Breast epithelium (tissue), 4 donors: ENCODE measurements at regions not wholly inside any gene's neighbourhood (a gene's known extent, or its start where the extent isn't known, plus 50 kb on each side); places are given as distances from the start of the nearest gene placed in this dataset.

Experiments
- DNase-seq, 2 donors: peaks; one replicate each; pipeline ENCODE4 v3.0.0-alpha.2; 2019; ENCODE audit warnings: low spot score in 2 of 2
- H3K27ac ChIP-seq, 2 donors: fragments of 200-600 bp; sonication (generic) in 1 of 2; one replicate each; pipeline ENCODE4 v1.5.1; 2016 to 2019; ENCODE audit warnings: mild to moderate bottlenecking in 1 of 2
- H3K27me3 ChIP-seq, 2 donors: fragments of 200-600 bp; sonication (generic) in 1 of 2; one replicate each; pipeline versions ENCODE4 v1.5.1 to v1.6.0; 2017 to 2019; ENCODE audit warnings: control low read depth in 1 of 2, mild to moderate bottlenecking in 1 of 2
- H3K36me3 ChIP-seq: fragments of 200-600 bp; one replicate; pipeline ENCODE4 v1.5.1; 2019
- H3K4me1 ChIP-seq, 2 donors: fragments of 200-600 bp; sonication (generic); one replicate each; pipeline ENCODE4 v1.5.1; 2016 to 2019; ENCODE audit warnings: control low read depth in 1 of 2
- H3K4me3 ChIP-seq, 3 donors: fragments of 200-600 bp; sonication (generic); 1 replicate in 2 of 3; 2 replicates in 1 of 3; pipeline ENCODE4 v1.5.1; 2016 to 2019; ENCODE audit warnings: mild to moderate bottlenecking in 3 of 3, moderate library complexity in 2 of 3
- H3K9me3 ChIP-seq, 2 donors: fragments of 200-600 bp; sonication (generic) in 1 of 2; one replicate each; pipeline ENCODE4 v1.5.1; 2016 to 2019; ENCODE audit warnings: control low read depth in 1 of 2
- POLR2A ChIP-seq: fragments of 450-650 bp; IDR thresholded peaks from one replicate; pipeline ENCODE4 v1.6.1; 2016; ENCODE audit warnings: antibody characterized with exemption, mild to moderate bottlenecking, moderate library complexity
- POLR2AphosphoS5 ChIP-seq, 3 donors: sonication (generic); formaldehyde crosslinking; IDR thresholded peaks; one replicate each; pipeline ENCODE4 v1.6.1; 2017; ENCODE audit warnings: antibody characterized with exemption in 3 of 3
- intact Hi-C: fragments of 100-400 bp; cut with DNase I; formaldehyde crosslinking; loops from one replicate; pipeline ENCODE4 v1.15.1; 2023; ENCODE audit warnings: low total_unique reads
- TF ChIP-seq, protein P1 (sequence below), 3 donors: fragments of 450-650 bp; IDR thresholded peaks; one replicate each; pipeline ENCODE4 v1.5.1; 2016 to 2017; ENCODE audit warnings: antibody characterized with exemption in 3 of 3, mild to moderate bottlenecking in 3 of 3, moderate library complexity in 3 of 3

DNA sequence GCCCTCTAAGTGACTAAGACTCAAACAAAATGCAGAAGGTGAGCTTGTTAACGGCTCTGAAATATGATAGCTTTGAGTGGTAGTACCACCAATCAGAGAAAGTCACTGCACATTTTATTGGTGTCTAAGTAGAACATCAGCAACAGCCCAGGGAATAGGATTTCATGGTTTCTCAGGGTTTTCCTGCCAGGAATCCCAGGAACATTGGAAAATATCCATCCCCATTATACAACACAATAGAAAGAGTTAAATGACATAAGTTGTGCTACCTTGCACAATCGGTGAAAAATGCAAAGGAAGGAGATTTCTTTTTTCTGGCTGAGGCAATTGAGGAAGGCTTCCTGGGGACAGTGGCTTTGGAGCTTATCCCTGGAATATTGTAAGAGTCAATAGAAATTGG, 283.1 kb downstream of the HLX start:
- no peak for TF ChIP-seq POLR2AphosphoS5 (IDR thresholded peaks at IDR 0.05)
- TF ChIP-seq, protein P1, sequence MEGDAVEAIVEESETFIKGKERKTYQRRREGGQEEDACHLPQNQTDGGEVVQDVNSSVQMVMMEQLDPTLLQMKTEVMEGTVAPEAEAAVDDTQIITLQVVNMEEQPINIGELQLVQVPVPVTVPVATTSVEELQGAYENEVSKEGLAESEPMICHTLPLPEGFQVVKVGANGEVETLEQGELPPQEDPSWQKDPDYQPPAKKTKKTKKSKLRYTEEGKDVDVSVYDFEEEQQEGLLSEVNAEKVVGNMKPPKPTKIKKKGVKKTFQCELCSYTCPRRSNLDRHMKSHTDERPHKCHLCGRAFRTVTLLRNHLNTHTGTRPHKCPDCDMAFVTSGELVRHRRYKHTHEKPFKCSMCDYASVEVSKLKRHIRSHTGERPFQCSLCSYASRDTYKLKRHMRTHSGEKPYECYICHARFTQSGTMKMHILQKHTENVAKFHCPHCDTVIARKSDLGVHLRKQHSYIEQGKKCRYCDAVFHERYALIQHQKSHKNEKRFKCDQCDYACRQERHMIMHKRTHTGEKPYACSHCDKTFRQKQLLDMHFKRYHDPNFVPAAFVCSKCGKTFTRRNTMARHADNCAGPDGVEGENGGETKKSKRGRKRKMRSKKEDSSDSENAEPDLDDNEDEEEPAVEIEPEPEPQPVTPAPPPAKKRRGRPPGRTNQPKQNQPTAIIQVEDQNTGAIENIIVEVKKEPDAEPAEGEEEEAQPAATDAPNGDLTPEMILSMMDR (IDR thresholded peaks at IDR 0.05), result no peak
- TF ChIP-seq POLR2A, result no peak
- Histone ChIP-seq H3K27ac (no peak overlapping the region), H3K4me3 (no peak overlapping the region), H3K36me3 (no peaks in the 10 kb centered on the region), H3K4me1 (no peaks in the 10 kb centered on the region), H3K27me3 (no peaks in the 10 kb centered on the region), H3K9me3 (no peaks in the 10 kb centered on the region)
- intact Hi-C loops, result no loop called here
- no peak for DNase-seq

DNA sequence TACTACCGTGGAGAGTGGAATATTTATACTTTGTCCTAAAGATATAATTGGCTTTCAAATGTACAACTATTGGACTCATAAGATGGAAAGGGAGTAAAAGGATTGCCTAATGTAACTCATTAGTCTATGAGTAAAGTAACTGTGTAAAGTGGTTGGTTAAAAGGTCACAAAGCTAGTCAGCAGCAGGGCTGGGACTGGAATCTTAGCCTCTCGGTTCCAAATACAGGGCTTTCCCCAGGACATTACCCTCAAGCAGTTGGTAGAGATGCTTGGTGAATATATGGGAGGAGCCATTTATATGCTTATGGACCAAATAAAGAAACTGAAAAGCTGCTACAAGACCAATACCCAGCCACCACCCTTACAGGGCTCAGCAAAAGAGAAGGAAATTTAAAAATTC, 283.7 kb downstream of the HLX start:
- intact Hi-C loops, result no loop called here
- no peaks in the 10 kb centered on the region for H3K9me3 ChIP-seq
- H3K27me3 ChIP-seq, result no peaks in the 10 kb centered on the region
- no peaks in the 10 kb centered on the region for H3K4me1 ChIP-seq
- H3K36me3 ChIP-seq, result no peaks in the 10 kb centered on the region
- H3K4me3 ChIP-seq, result no peak overlapping the region
- TF ChIP-seq POLR2A (no peak), POLR2AphosphoS5 (IDR thresholded peaks at IDR 0.05) (no peak)
- TF ChIP-seq, protein P1 (IDR thresholded peaks at IDR 0.05), result no peak
- no peak for DNase-seq
- no peak overlapping the region for H3K27ac ChIP-seq

DNA sequence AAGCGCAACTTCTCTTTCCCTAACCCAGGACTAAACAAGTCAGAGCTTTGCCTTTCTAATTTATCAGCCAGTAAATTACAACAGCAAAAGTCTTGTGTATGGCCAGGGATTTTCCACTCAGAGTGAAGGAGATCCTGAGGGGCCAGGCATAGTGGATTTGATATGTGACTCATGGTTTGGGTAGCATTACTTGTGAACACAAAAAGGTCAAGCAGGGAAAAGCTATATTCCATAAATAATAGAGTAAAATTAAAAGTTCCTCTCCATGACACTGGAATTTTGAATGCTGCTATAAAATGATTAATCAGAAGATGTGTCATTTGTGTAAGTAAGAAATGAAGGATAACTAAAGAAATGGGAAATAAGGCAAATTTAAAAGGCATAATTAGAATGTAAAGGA, 284.8 kb downstream of the HLX start:
- DNase-seq, result no peak
- Histone ChIP-seq H3K27me3 (no peaks in the 10 kb centered on the region), H3K36me3 (no peaks in the 10 kb centered on the region), H3K9me3 (no peaks in the 10 kb centered on the region), H3K4me3 (no peak overlapping the region), H3K27ac (no peak overlapping the region), H3K4me1 (no peaks in the 10 kb centered on the region)
- intact Hi-C loops, result no loop called here
- TF ChIP-seq POLR2AphosphoS5 (IDR thresholded peaks at IDR 0.05) (no peak), POLR2A (no peak)
- TF ChIP-seq, protein P1 (IDR thresholded peaks at IDR 0.05), result no peak

DNA sequence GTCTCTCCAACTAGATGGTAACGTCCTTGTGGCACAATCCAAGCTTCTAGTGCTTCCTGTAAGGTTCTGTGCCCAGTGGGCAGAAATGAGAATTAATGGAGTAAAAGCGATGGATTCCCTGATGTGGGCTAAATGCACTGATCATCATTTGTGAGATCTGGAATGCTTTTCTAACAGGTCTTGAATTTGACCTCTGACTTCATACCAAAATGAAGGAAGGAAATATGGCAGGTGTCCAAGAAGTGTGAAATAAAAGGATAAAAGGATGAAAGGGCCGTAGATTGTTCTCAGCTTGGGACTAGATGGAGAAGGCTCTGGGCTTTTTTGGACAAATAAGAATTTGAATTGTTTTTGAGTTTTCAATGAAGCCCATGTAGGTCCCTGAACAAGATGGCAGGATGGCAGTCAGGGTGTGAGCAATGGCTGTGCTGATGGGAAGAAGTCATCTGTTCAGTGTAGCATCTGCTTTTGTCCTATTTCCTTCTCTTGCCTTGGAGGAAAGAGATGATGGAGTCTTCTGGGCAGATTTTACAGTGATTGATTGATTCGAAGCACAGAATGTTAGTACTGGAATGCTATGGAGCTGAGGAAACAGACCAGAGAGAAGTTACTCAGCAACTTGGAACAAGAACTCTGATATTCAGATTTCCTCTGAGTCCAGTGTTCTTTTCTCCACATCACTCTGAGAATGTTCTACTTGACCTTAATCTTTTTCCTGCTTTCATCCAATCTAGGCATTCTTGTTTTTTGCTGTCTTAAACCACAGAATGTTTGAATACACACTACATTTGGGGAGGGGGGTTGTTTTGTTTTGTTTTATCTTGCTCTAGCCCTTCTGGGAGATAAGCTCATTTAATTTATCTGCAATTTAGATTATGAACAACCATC, 286.0 kb downstream of the HLX start:
- intact Hi-C loops, result no loop called here
- H3K4me1 ChIP-seq, result no peaks in the 10 kb centered on the region
- DNase-seq, result no peak
- H3K4me3 ChIP-seq, result no peak overlapping the region
- no peaks in the 10 kb centered on the region for H3K27me3 ChIP-seq
- H3K36me3 ChIP-seq, result no peaks in the 10 kb centered on the region
- H3K27ac ChIP-seq, result no peak overlapping the region
- no peaks in the 10 kb centered on the region for H3K9me3 ChIP-seq
- TF ChIP-seq, protein P1 (IDR thresholded peaks at IDR 0.05), result no peak
- TF ChIP-seq POLR2AphosphoS5 (IDR thresholded peaks at IDR 0.05) (no peak), POLR2A (no peak)

DNA sequence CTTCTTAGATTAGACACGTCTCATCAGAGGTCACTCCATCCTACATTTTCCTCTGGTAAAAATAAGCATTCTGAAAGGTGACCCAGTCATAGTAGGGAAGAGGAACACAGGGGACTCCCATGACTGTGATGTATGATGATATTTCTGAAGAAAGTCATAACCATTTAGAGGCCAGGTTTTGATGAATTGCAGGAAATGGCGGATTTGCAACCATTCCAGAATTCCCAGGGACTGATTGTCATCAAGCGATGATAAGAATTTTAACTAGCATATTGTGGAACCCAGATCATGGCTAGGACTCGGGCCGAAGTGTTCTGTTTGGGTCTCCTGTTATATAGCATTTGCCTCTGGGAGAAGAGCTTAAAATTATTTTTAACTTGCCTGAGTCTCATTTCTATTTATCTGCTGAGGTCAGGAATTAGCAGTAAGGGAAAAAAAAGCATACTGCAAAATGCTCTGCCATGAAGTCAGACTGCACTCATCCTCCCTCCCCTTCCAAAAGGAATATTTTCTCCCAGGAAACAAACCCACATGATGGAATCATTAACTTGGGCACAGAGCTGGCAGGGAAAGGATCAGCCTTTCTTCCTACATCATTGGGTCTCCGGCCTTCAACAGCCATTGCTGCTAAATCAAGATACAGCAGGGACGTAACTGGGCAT, 286.7 kb downstream of the HLX start:
- Histone ChIP-seq H3K36me3 (no peaks in the 10 kb centered on the region), H3K27ac (no peak overlapping the region), H3K27me3 (no peaks in the 10 kb centered on the region), H3K4me1 (no peaks in the 10 kb centered on the region), H3K9me3 (no peaks in the 10 kb centered on the region), H3K4me3 (no peak overlapping the region)
- TF ChIP-seq, protein P1 (IDR thresholded peaks at IDR 0.05), result no peak
- TF ChIP-seq POLR2AphosphoS5 (IDR thresholded peaks at IDR 0.05) (no peak), POLR2A (no peak)
- no peak for DNase-seq
- intact Hi-C loops, result no loop called here
